HCT116 (cell line): ENCODE measurements at regions not wholly inside any gene's neighbourhood (a gene's known extent, or its start where the extent isn't known, plus 50 kb on each side); places are given as distances from the start of the nearest gene placed in this dataset.

Experiments
- ATAC-seq: fragments of 200-7000 bp; cut with Tn5 transposase; 2 replicates; pipeline ENCODE4 v1.9.1; 2020; ENCODE audit warnings: mild to moderate bottlenecking, moderate library complexity
- BruUV-seq: library from RNA; stranded (reverse); fragments of 400-500 nt; replicated peaks from 2 replicates; lab custom pipeline; 2021; lab: Mats Ljungman, UMichigan
- CTCF ChIA-PET: fragments of 300-600 bp; sonication (Branson Sonifier 250); formaldehyde crosslinking; loops from one replicate; lab custom pipeline; 2021; ENCODE audit warnings: antibody characterized with exemption; lab: Charles Lee
- POLR2A ChIA-PET: fragments of 300-600, 350-600 bp; sonication (Branson Sonifier 250); formaldehyde crosslinking; loops from one replicate; lab custom pipeline; 2021; ENCODE audit warnings: antibody characterized with exemption; lab: Charles Lee
- RAD21 ChIA-PET, 2 experiments: fragments of 300-600 bp; sonication (Branson Sonifier 250); formaldehyde crosslinking; loops; one replicate each; lab custom pipeline; 2023; ENCODE audit warnings: low total read pairs in 2 of 2; ENCODE audit not compliant: uncharacterized antibody in 2 of 2, unreplicated experiment in 2 of 2, low non-redundant PET in 1 of 2; lab: Charles Lee
- DNase-seq: peaks from one replicate; pipeline ENCODE4 v3.0.0-alpha.2; 2010; ENCODE audit warnings: low read depth, low spot score
- H2AFZ ChIP-seq: fragments of 200-600 bp; shearing (Covaris generic), sonication (generic); 2 replicates; pipeline ENCODE4 v1.6.1; 2017; ENCODE audit warnings: low read depth, mixed run types, mixed read lengths, antibody characterized with exemption, low read length; ENCODE audit not compliant: poor library complexity, severe bottlenecking
- H3K27ac ChIP-seq: 2 replicates; pipeline ENCODE4 v1.5.1; 2012; ENCODE audit warnings: low read depth, low read length
- H3K27me3 ChIP-seq: fragments of 200-600 bp; sonication (generic); 2 replicates; pipeline ENCODE4 v1.6.1; 2016; ENCODE audit warnings: mixed run types, low read length, mixed read lengths; ENCODE audit not compliant: insufficient read depth
- H3K36me3 ChIP-seq, 2 experiments: fragments of 200-500 bp in 1 of 2; fragments of 200-600 bp in 1 of 2; sonication (Bioruptor generic) in 1 of 2; sonication (generic) in 1 of 2; 2 replicates each; pipeline versions ENCODE4 v1.5.1 to v1.6.1; 2014 to 2016; ENCODE audit warnings: low read length in 2 of 2, inconsistent platforms in 1 of 2, mixed read lengths in 1 of 2, mixed run types in 1 of 2; ENCODE audit not compliant: insufficient read depth in 2 of 2, control insufficient read depth in 1 of 2
- H3K4me1 ChIP-seq, 2 experiments: fragments of 200-600 bp in 1 of 2; sonication (generic) in 1 of 2; 2 replicates each; pipeline versions ENCODE4 v1.5.1 to v1.6.1; 2012 to 2017; ENCODE audit warnings: low read length in 2 of 2, inconsistent platforms in 1 of 2, mild to moderate bottlenecking in 1 of 2, mixed read lengths in 1 of 2, mixed run types in 1 of 2, moderate library complexity in 1 of 2; ENCODE audit not compliant: insufficient read depth in 2 of 2, control insufficient read depth in 1 of 2
- H3K4me2 ChIP-seq: fragments of 200-600 bp; sonication (generic); 2 replicates; pipeline ENCODE4 v1.6.1; 2017; ENCODE audit warnings: mixed run types, low read length, mixed read lengths
- H3K4me3 ChIP-seq, 2 experiments: fragments of 200-600 bp in 1 of 2; sonication (generic) in 1 of 2; replicated peaks in 1 of 2; 2 replicates each; pipeline ENCODE4 v1.5.1; 2011 to 2016; ENCODE audit warnings: low read length in 2 of 2, control low read depth in 1 of 2, low read depth in 1 of 2, mild to moderate bottlenecking in 1 of 2, mixed read lengths in 1 of 2, mixed run types in 1 of 2
- H3K79me2 ChIP-seq: fragments of 200-600 bp; sonication (generic); 2 replicates; pipeline ENCODE4 v1.6.1; 2017; ENCODE audit warnings: mild to moderate bottlenecking, mixed run types, low read length, moderate library complexity, mixed read lengths; ENCODE audit not compliant: insufficient read depth
- H3K9ac ChIP-seq: fragments of 200-600 bp; sonication (generic); 2 replicates; pipeline ENCODE4 v1.6.1; 2016; ENCODE audit warnings: low read length, mixed read lengths
- H3K9me2 ChIP-seq: fragments of 200-600 bp; sonication (generic), shearing (Covaris generic); 2 replicates; pipeline ENCODE4 v1.6.1; 2017; ENCODE audit warnings: mixed run types, mild to moderate bottlenecking, moderate library complexity; ENCODE audit not compliant: insufficient read depth
- H3K9me3 ChIP-seq, 2 experiments: fragments of 200-500 bp in 1 of 2; fragments of 200-600 bp in 1 of 2; sonication (Bioruptor generic) in 1 of 2; sonication (generic) in 1 of 2; 2 replicates each; pipeline ENCODE4 v1.6.1; 2014 to 2017; ENCODE audit warnings: low read length in 2 of 2, mixed read lengths in 2 of 2, inconsistent platforms in 1 of 2, low read depth in 1 of 2, mild to moderate bottlenecking in 1 of 2, mixed run types in 1 of 2, moderate library complexity in 1 of 2; ENCODE audit not compliant: control insufficient read depth in 1 of 2, insufficient read depth in 1 of 2
- H4K20me1 ChIP-seq: fragments of 200-600 bp; sonication (generic), shearing (Covaris generic); 2 replicates; pipeline ENCODE4 v1.6.1; 2017; ENCODE audit warnings: mixed run types, mild to moderate bottlenecking, moderate library complexity; ENCODE audit not compliant: insufficient read depth
- ATF3 ChIP-seq: IDR thresholded peaks from 2 replicates; pipeline ENCODE4 v1.6.1; 2012
- CBX3 ChIP-seq: IDR thresholded peaks from 2 replicates; pipeline ENCODE4 v1.6.1; 2012; ENCODE audit warnings: low read depth
- CEBPB ChIP-seq: IDR thresholded peaks from 2 replicates; pipeline ENCODE4 v1.6.1; 2012; ENCODE audit warnings: low read depth
- EZH2phosphoT487 ChIP-seq: fragments of 200-600 bp; IDR thresholded peaks from 2 replicates; pipeline ENCODE4 v1.6.1; 2018; ENCODE audit warnings: antibody characterized with exemption, borderline replicate concordance
- JUND ChIP-seq: IDR thresholded peaks from 2 replicates; pipeline ENCODE4 v1.6.1; 2012
- REST ChIP-seq: IDR thresholded peaks from 2 replicates; pipeline ENCODE4 v1.6.1; 2012; ENCODE audit warnings: low read depth
- SIN3A ChIP-seq: IDR thresholded peaks from 2 replicates; pipeline ENCODE4 v1.6.1; 2012; ENCODE audit warnings: low read depth
- SP1 ChIP-seq: IDR thresholded peaks from 2 replicates; pipeline ENCODE4 v1.6.1; 2012; ENCODE audit warnings: low read depth
- SRF ChIP-seq: IDR thresholded peaks from 2 replicates; pipeline ENCODE4 v1.6.1; 2012; ENCODE audit warnings: low read depth
- TCF7L2 ChIP-seq: IDR thresholded peaks from 2 replicates; pipeline ENCODE4 v1.7.0; 2011; ENCODE audit warnings: borderline replicate concordance, inconsistent platforms; ENCODE audit not compliant: insufficient read depth, insufficient read length; ENCODE audit errors: extremely low read depth
- YY1 ChIP-seq: IDR thresholded peaks from 2 replicates; pipeline ENCODE4 v1.6.1; 2011; ENCODE audit warnings: low read length, low read depth, moderate library complexity, mild to moderate bottlenecking; ENCODE audit not compliant: insufficient replicate concordance; ENCODE audit errors: extremely low read depth
- ZBTB33 ChIP-seq: IDR thresholded peaks from 2 replicates; pipeline ENCODE4 v1.6.1; 2011; ENCODE audit warnings: mild to moderate bottlenecking, low read length, moderate library complexity; ENCODE audit not compliant: insufficient replicate concordance; ENCODE audit errors: extremely low read depth
- intact Hi-C: fragments of 100-400 bp; cut with micrococcal nuclease; formaldehyde crosslinking; loops from 2 replicates; pipeline ENCODE4 v1.10.0; 2022

- DNase-seq (no peak), ATAC-seq (no peak)
- CTCF ChIA-PET: no interaction called here
- no peak overlapping the region for H3K27ac ChIP-seq
- H3K9me3 ChIP-seq: no peaks in the 10 kb centered on the region
- no peaks in the 10 kb centered on the region for H3K27me3 ChIP-seq
- BruUV-seq: no TSS peak
- no peak overlapping the region for H3K4me3 ChIP-seq
- POLR2A ChIA-PET: no interaction called here
- no peak overlapping the region for H3K9ac ChIP-seq
- RAD21 ChIA-PET: no interaction called here
- intact Hi-C loops: no loop called here
- no peak overlapping the region for H2AFZ ChIP-seq
- H3K79me2 ChIP-seq: no peaks in the 10 kb centered on the region
- no peaks in the 10 kb centered on the region for H3K36me3 ChIP-seq
- peaks cover 18 to 26% of the 10 kb centered on the region in 2 experiments; a peak in 3 of 4 replicates for H3K4me1 ChIP-seq
- TF ChIP-seq TCF7L2 (peak; percentile 46), ZBTB33 (no peak)
- no peaks in the 10 kb centered on the region for H3K9me2 ChIP-seq
- H4K20me1 ChIP-seq: no peaks in the 10 kb centered on the region
- no peak overlapping the region for H3K4me2 ChIP-seq
Observed at GRCh38 chr2:235265348-235265965, 228.4 kb upstream of the AGAP1 start.

- no peaks in the 10 kb centered on the region for H3K36me3 ChIP-seq
- DNase-seq (no peak), ATAC-seq (no peak)
- H3K9me3 ChIP-seq: no peaks in the 10 kb centered on the region
- H3K9ac ChIP-seq: no peak overlapping the region
- intact Hi-C loops: no loop called here
- ChIA-PET RAD21 (no interaction called here), CTCF (no interaction called here), POLR2A (no interaction called here)
- H3K27ac ChIP-seq: no peak overlapping the region
- no TSS peak for BruUV-seq
- peaks cover 18 to 26% of the 10 kb centered on the region in 2 experiments; a peak in 3 of 4 replicates for H3K4me1 ChIP-seq
- no peaks in the 10 kb centered on the region for H3K27me3 ChIP-seq
- no peak overlapping the region for H3K4me2 ChIP-seq
- H3K9me2 ChIP-seq: no peaks in the 10 kb centered on the region
- H2AFZ ChIP-seq: no peak overlapping the region
- no peaks in the 10 kb centered on the region for H3K79me2 ChIP-seq
- no peak overlapping the region for H3K4me3 ChIP-seq
- no peaks in the 10 kb centered on the region for H4K20me1 ChIP-seq
- TF ChIP-seq SIN3A: no peak
- TF ChIP-seq SP1: no peak
- no peak for TF ChIP-seq SRF
- no peak for TF ChIP-seq REST
- TF ChIP-seq ATF3: no peak
- no peak for TF ChIP-seq EZH2phosphoT487
- no peak for TF ChIP-seq CEBPB
- no peak for TF ChIP-seq JUND
- TF ChIP-seq CBX3: no peak
- no peak for TF ChIP-seq YY1
Observed at GRCh38 chr2:235267251-235267650, 226.6 kb upstream of the AGAP1 start.
